Kidney (tissue), 13 donors: ENCODE measurements at regions not wholly inside any gene's neighbourhood (a gene's known extent, or its start where the extent isn't known, plus 50 kb on each side); places are given as distances from the start of the nearest gene placed in this dataset.

ENCODE experiments used
- DNase-seq, 5 donors: peaks; one replicate each; pipeline ENCODE4 v3.0.0-alpha.2; 2013 to 2020
- FAIRE-seq: peaks from 2 replicates; lab custom pipeline; 2012; peaks lifted over from hg19 to GRCh38; lab: Jason Lieb, UNC
- H3K27ac ChIP-seq, 2 donors: one replicate each; pipeline ENCODE4 v1.7.0; 2013; ENCODE audit warnings: low read depth in 2 of 2, low read length in 2 of 2, inconsistent platforms in 1 of 2
- H3K27me3 ChIP-seq: one replicate; pipeline ENCODE4 v1.7.1; 2013; ENCODE audit warnings: low read length, inconsistent platforms; ENCODE audit not compliant: control insufficient read depth, insufficient read depth
- H3K36me3 ChIP-seq, 3 donors: one replicate each; pipeline versions ENCODE4 v1.7.0 to v1.7.1; 2013; ENCODE audit warnings: low read length in 3 of 3, control low read depth in 1 of 3, inconsistent platforms in 1 of 3; ENCODE audit not compliant: insufficient read depth in 3 of 3, control insufficient read depth in 2 of 3
- H3K4me1 ChIP-seq, 3 donors: one replicate each; pipeline versions ENCODE4 v1.7.0 to v1.7.1; 2013; ENCODE audit warnings: low read length in 3 of 3, inconsistent platforms in 1 of 3, low read depth in 1 of 3; ENCODE audit not compliant: control insufficient read depth in 2 of 3, insufficient read depth in 2 of 3
- H3K4me3 ChIP-seq, 3 donors: one replicate each; pipeline versions ENCODE4 v1.7.0 to v1.8.1; 2013; ENCODE audit warnings: low read length in 3 of 3, control low read depth in 1 of 3, inconsistent platforms in 1 of 3
- H3K9ac ChIP-seq, 3 donors: one replicate each; pipeline versions ENCODE4 v1.7.0 to v1.7.1; 2013; ENCODE audit warnings: low read length in 3 of 3, control low read depth in 1 of 3, inconsistent platforms in 1 of 3
- H3K9me3 ChIP-seq, 3 donors: one replicate each; pipeline versions ENCODE4 v1.7.0 to v1.7.1; 2013; ENCODE audit warnings: low read length in 3 of 3, control low read depth in 1 of 3, inconsistent platforms in 1 of 3; ENCODE audit not compliant: control insufficient read depth in 2 of 3, insufficient read depth in 1 of 3
- intact Hi-C: fragments of 100-400 bp; cut with DNase I; formaldehyde crosslinking; loops from one replicate; pipeline ENCODE4 v1.11.1; 2022
- TF ChIP-seq, protein P1 (sequence below): IDR thresholded peaks from 3 replicates; pipeline ENCODE4 v1.5.1; 2012; ENCODE audit warnings: mild to moderate bottlenecking, moderate library complexity, borderline replicate concordance; ENCODE audit not compliant: insufficient read depth; ENCODE audit errors: extremely low read depth
- donor health status: control.
- donor health status: control.
- donor health status: control.
- donor health status: control.
- donor health status: control.
- donor health status: DM: yes; HTN: yes; CAD: no.
- donor health status: Normal renal cell carcinoma (clear cell type).

DNA sequence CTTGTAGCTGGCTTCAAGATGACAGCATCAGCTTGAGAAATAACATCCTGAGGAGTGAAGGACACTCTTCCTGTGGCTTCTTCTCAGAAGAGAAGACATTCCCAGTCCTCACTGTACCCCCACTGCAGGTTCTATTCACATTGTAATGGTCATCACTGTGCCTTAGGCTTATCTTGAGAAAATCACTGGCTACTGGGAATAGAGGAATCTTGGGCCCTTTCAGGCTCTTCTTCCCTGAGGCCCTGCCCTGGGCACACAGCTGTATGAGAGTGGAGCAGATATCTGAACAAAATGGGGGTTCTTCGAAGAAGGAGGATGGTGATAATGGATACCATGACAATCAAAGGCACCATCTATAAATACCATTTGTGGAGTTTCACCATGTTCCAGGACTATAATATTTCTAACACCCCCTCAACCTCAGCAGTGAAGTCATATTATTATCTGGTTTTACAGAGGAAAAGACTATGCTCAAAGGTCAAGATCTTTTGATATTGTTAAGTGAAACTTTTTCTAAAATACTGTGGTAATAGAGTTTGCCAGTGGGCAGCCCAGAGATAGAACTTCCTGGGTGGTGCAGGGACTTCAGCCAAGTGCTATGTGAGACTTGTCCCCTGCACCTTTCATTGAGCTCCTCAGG is 143.1 kb upstream of the KCNE2 start:
- DNase-seq (no peak), FAIRE-seq (no peak)
- no peaks in the 10 kb centered on the region for H3K4me1 ChIP-seq
- H3K9me3 ChIP-seq = no peaks in the 10 kb centered on the region
- H3K4me3 ChIP-seq = no peak overlapping the region
- no peak overlapping the region for H3K9ac ChIP-seq
- TF ChIP-seq, protein P1, sequence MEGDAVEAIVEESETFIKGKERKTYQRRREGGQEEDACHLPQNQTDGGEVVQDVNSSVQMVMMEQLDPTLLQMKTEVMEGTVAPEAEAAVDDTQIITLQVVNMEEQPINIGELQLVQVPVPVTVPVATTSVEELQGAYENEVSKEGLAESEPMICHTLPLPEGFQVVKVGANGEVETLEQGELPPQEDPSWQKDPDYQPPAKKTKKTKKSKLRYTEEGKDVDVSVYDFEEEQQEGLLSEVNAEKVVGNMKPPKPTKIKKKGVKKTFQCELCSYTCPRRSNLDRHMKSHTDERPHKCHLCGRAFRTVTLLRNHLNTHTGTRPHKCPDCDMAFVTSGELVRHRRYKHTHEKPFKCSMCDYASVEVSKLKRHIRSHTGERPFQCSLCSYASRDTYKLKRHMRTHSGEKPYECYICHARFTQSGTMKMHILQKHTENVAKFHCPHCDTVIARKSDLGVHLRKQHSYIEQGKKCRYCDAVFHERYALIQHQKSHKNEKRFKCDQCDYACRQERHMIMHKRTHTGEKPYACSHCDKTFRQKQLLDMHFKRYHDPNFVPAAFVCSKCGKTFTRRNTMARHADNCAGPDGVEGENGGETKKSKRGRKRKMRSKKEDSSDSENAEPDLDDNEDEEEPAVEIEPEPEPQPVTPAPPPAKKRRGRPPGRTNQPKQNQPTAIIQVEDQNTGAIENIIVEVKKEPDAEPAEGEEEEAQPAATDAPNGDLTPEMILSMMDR = no peak
- intact Hi-C loops = no loop called here
- H3K27ac ChIP-seq = no peak overlapping the region
- no peaks in the 10 kb centered on the region for H3K27me3 ChIP-seq
- no peaks in the 10 kb centered on the region for H3K36me3 ChIP-seq

DNA sequence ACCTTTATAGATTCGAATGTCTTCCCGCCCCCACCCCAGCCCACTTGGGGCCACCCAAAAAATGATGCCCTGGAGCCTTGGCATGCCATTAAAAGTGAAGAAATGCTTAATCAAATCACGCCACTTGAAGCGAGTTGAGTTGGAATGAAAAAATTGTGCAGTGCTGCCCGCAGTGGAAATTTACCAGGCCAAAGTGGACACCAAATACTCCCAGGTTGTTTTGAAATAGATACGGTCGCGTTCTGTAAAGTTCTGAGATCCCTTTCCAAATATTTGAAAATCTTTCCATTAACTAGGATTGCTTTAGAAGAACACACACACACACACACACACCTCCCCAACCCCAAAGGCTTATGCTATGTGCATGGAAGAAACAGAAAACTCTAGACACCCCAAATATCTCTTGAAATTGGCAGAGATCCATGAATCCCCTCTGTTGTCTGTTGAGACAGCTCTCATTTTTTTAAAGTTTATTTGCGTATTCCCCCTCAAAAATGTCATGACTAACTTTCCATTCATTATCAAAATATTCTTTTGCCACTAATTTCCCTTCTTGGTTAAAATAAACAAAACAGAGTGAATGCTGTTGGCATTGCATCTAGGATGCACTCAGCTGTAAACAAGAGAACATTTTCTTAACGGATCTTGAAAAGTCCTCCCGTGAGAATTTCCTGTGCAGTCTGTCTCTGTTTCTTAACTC is 142.3 kb upstream of the KCNE2 start:
- intact Hi-C loops = no loop called here
- Histone ChIP-seq H3K27ac (no peak overlapping the region), H3K36me3 (no peaks in the 10 kb centered on the region), H3K4me1 (no peaks in the 10 kb centered on the region), H3K9me3 (no peaks in the 10 kb centered on the region), H3K9ac (no peak overlapping the region), H3K27me3 (no peaks in the 10 kb centered on the region), H3K4me3 (no peak overlapping the region)
- TF ChIP-seq, protein P1 = no peak
- DNase-seq (no peak), FAIRE-seq (no peak)

DNA sequence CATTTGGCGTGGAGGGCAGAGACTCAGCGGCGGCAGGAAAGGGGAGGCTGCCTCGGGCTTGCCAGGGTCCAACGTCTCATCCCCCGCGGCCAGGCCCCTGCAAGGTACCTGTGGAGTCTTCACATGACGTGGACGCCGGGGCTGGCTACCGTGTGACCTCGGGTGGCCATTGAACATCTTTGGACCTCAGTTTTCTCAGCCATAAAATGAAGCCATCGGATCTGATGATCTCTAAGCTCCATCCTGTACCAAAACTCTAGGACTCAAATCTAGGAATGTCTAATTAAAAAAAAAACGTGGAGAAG is 141.8 kb upstream of the KCNE2 start:
- H3K27me3 ChIP-seq = no peaks in the 10 kb centered on the region
- H3K9ac ChIP-seq = no peak overlapping the region
- TF ChIP-seq, protein P1 = no peak
- no peaks in the 10 kb centered on the region for H3K4me1 ChIP-seq
- no peak for DNase-seq
- no peak for FAIRE-seq
- H3K9me3 ChIP-seq = no peaks in the 10 kb centered on the region
- no peak overlapping the region for H3K4me3 ChIP-seq
- no peaks in the 10 kb centered on the region for H3K36me3 ChIP-seq
- intact Hi-C loops = no loop called here
- H3K27ac ChIP-seq = no peak overlapping the region
